ENCODE measurements at regions not wholly inside any gene's neighbourhood (a gene's known extent, or its start where the extent isn't known, plus 50 kb on each side); places are given as distances from the start of the nearest gene placed in this dataset.

- Histone ChIP-seq H3K4me3 (no peak overlapping the region), H3K9me3 (no peaks in the 10 kb centered on the region), H3K4me1 (no peaks in the 10 kb centered on the region), H3K36me3 (no peaks in the 10 kb centered on the region), H3K27me3 (no peaks in the 10 kb centered on the region), H3K27ac (no peak overlapping the region)
- no peak for TF ChIP-seq EP300 (IDR thresholded peaks at IDR 0.05)
- no peak for TF ChIP-seq POLR2AphosphoS5 (IDR thresholded peaks at IDR 0.05)
- TF ChIP-seq POLR2A (IDR thresholded peaks at IDR 0.05), result no peak
- no peak for TF ChIP-seq CTCF (IDR thresholded peaks at IDR 0.05)
- no peak for DNase-seq (ENCODE audit: low spot score in 2 of 2)
Measured at GRCh38 chr4:149897783-149898182, 82.1 kb upstream of the IQCM start.

GRCh38 chr4:149901128-149901527 is 85.5 kb upstream of the IQCM start:
- H3K36me3 ChIP-seq, result no peaks in the 10 kb centered on the region
- no peak for DNase-seq (ENCODE audit: low spot score in 2 of 2)
- H3K4me3 ChIP-seq, result no peak overlapping the region
- H3K27me3 ChIP-seq, result no peaks in the 10 kb centered on the region
- H3K27ac ChIP-seq, result no peak overlapping the region
- 85% methylated on average over 5 of the region's 5 CpGs for WGBS
- no peak for TF ChIP-seq POLR2AphosphoS5 (IDR thresholded peaks at IDR 0.05)
- TF ChIP-seq POLR2A (IDR thresholded peaks at IDR 0.05), result no peak
- no peak for TF ChIP-seq CTCF (IDR thresholded peaks at IDR 0.05)
- TF ChIP-seq EP300 (IDR thresholded peaks at IDR 0.05), result no peak
- no peaks in the 10 kb centered on the region for H3K4me1 ChIP-seq
- no peaks in the 10 kb centered on the region for H3K9me3 ChIP-seq

- Histone ChIP-seq H3K4me3 (no peak overlapping the region), H3K36me3 (no peaks in the 10 kb centered on the region), H3K4me1 (no peaks in the 10 kb centered on the region), H3K27ac (no peak overlapping the region), H3K27me3 (no peaks in the 10 kb centered on the region), H3K9me3 (no peaks in the 10 kb centered on the region)
- TF ChIP-seq POLR2A (IDR thresholded peaks at IDR 0.05), result no peak
- TF ChIP-seq POLR2AphosphoS5 (IDR thresholded peaks at IDR 0.05), result no peak
- TF ChIP-seq CTCF (IDR thresholded peaks at IDR 0.05), result no peak
- TF ChIP-seq EP300 (IDR thresholded peaks at IDR 0.05), result no peak
- WGBS, result 66% methylated on average over 2 of the region's 2 CpGs
- DNase-seq (ENCODE audit: low spot score in 2 of 2), result no peak
Measured at GRCh38 chr4:149902242-149902641, 86.6 kb upstream of the IQCM start.

GRCh38 chr4:149910177-149910576 is 94.5 kb upstream of the IQCM start:
- H3K4me1 ChIP-seq, result no peaks in the 10 kb centered on the region
- 62% methylated on average over 3 of the region's 3 CpGs for WGBS
- no peak for DNase-seq (ENCODE audit: low spot score in 2 of 2)
- no peak overlapping the region for H3K4me3 ChIP-seq
- no peak for TF ChIP-seq EP300 (IDR thresholded peaks at IDR 0.05)
- TF ChIP-seq POLR2AphosphoS5 (IDR thresholded peaks at IDR 0.05), result no peak
- no peak for TF ChIP-seq POLR2A (IDR thresholded peaks at IDR 0.05)
- TF ChIP-seq CTCF (IDR thresholded peaks at IDR 0.05), result no peak
- H3K9me3 ChIP-seq, result no peaks in the 10 kb centered on the region
- no peaks in the 10 kb centered on the region for H3K36me3 ChIP-seq
- H3K27me3 ChIP-seq, result no peaks in the 10 kb centered on the region
- H3K27ac ChIP-seq, result no peak overlapping the region

DNA sequence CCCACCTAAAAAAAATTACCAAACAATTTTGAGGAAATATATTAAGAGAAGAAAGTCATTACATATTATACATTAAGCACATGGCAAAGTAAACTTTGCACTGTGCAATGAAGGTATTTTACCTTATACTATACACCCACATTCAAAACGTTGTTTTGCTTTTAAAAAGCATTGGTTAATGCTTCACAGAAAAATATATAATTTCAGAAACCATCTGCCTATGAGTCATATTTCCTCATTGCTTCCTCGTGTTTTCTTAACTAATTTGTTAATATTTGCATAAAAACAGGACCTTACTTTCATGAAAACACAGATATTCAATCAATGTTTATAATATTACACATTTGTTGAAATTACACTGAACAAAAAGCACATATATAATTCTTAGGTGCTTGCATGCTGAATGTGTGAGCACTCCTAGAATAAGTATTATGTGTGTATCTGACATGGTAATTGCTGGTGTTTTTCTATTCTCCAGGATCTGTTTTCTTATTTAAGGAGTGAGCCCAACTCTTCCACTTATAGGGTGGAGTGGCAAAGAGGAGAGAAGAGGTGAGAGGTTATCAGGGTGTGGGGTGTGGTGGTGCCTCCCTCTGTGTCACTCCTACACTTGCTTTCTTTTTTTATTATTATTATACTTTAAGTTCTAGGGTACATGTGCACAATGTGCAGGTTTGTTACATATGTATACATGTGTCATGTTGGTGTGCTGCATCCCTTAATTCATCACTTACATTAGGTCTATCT is 95.1 kb upstream of the IQCM start:
- H3K27me3 ChIP-seq, result no peaks in the 10 kb centered on the region
- WGBS, result 21% methylated on average over 2 of the region's 2 CpGs
- no peak overlapping the region for H3K4me3 ChIP-seq
- H3K4me1 ChIP-seq, result no peaks in the 10 kb centered on the region
- no peaks in the 10 kb centered on the region for H3K9me3 ChIP-seq
- TF ChIP-seq EP300 (IDR thresholded peaks at IDR 0.05) (no peak), POLR2AphosphoS5 (IDR thresholded peaks at IDR 0.05) (no peak)
- no peak for DNase-seq (ENCODE audit: low spot score in 2 of 2)
- H3K36me3 ChIP-seq, result no peaks in the 10 kb centered on the region
- H3K27ac ChIP-seq, result no peak overlapping the region

- H3K27me3 ChIP-seq, result no peaks in the 10 kb centered on the region
- TF ChIP-seq POLR2A (IDR thresholded peaks at IDR 0.05) (no peak), EP300 (IDR thresholded peaks at IDR 0.05) (no peak), CTCF (IDR thresholded peaks at IDR 0.05) (no peak), POLR2AphosphoS5 (IDR thresholded peaks at IDR 0.05) (no peak)
- no peak overlapping the region for H3K27ac ChIP-seq
- H3K36me3 ChIP-seq, result no peaks in the 10 kb centered on the region
- H3K9me3 ChIP-seq, result no peaks in the 10 kb centered on the region
- no peaks in the 10 kb centered on the region for H3K4me1 ChIP-seq
- DNase-seq (ENCODE audit: low spot score in 2 of 2), result no peak
- 93% methylated on average over 5 of the region's 5 CpGs for WGBS
- H3K4me3 ChIP-seq, result no peak overlapping the region
Measured at GRCh38 chr4:149911354-149911753, 95.7 kb upstream of the IQCM start.
